GM21526 (cell line): ENCODE measurements at regions not wholly inside any gene's neighbourhood (a gene's known extent, or its start where the extent isn't known, plus 50 kb on each side); places are given as distances from the start of the nearest gene placed in this dataset.
"Not testable (repeated sequence)": the region's sequence is repeated elsewhere in the genome, so short reads cannot be mapped to it uniquely, and the experiment has no call there.

Experiments used
- ATAC-seq: cut with Tn5 transposase; IDR thresholded peaks from one replicate; pipeline ENCODE4 v1.9.1; 2021; ENCODE audit warnings: moderate library complexity; ENCODE audit not compliant: unreplicated experiment, low FRiP score

DNA sequence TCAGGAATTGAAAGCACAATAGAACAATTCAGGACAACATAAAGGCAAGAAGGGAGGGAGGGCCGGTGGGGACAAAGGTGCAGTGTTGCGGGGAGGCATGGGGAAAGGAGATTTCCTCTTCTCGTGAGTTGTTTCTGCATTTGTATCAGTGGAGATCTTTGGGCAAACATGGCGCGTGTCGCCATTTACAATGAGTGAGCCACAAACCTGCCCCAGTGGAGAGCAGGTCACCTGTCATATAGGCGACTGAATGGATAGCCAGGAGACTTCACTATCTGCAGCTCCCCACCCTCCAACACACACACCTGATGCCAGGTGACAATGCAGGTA is 87.7 kb upstream of the SLC45A1 start:
- no peak for ATAC-seq

DNA sequence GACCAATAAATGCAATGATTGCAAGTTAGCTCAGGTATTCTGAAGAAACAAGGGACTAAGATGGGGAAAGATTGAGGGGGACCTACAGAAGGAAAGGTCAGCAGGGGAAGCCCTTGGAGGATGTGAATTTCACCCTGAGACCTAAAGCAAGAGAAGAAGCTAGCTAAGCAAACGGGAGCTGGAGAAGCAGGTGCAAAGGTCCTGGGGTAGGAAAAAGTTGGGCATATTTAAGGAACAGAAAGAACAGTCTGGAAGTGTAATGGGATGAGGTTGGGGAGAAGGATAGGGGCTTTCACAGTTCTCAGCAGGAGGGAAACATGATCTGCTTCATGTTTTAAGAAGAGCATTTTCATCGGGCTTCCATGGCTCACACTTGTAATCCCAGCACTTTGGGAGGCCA is 89.7 kb upstream of the SLC45A1 start:
- no peak for ATAC-seq

- ATAC-seq, result not testable (repeated sequence)
These were observed 90.2 kb upstream of the SLC45A1 start for GRCh38 chr1:8227674-8228073.

GRCh38 chr1:8226747-8227146 is 91.2 kb upstream of the SLC45A1 start:
- ATAC-seq, result no peak

DNA sequence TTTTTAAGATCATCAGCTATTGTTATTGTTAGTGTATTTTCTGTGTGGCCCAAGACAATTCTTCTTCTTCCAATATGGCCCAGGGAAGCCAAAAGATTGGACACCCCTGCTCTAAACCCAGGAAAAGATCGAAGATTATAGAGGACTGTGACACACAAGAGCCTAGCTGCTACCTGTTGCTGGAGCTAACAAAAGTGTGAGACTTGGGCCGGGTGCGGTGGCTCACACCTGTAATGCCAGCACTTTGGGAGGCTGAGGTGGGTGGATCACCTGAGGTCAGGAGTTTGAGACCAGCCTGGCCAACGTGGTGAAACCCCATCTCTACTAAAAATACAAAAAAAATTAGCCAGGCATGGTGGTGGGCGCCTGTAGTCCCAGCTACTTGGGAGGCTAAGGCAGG is 91.9 kb upstream of the SLC45A1 start:
- ATAC-seq, result not testable (repeated sequence)

DNA sequence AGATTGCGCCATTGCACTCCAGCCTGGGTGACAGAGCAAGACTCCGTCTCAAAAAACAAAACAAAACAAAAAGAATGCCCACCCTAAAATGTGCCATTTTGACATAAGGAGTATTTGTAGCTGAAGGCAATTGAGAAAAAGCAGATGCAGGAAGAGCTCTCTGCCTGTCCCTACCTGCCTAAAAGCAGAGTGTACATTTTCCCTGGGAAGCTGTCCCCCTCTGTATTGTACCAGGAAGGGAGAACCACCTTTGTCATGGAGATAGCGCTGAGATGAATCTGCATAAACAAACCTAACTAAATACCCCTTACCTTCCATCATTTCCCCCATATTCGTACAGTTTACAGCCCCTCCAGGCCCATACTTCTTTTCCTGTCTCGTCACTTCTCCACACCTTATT is 94.4 kb upstream of the SLC45A1 start:
- ATAC-seq, result no peak

DNA sequence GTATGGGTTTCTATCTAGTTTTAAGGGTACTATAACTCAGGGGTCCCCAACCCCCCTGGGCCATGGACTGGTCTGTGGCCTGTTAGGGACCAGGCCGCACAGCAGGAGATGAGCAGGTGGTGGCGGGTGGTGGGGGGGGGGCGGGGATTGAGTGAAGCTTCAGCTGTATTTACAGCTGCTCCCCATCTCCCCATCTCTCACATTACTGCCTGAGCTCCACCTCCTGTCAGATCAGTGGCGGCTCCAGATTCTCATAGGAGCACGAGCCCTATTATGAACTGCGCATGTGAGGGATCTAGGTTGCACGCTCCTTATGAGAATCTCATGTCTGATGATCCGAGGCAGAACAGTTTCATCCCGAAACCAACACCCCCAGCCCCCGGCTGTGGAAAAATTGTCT is 95.1 kb upstream of the SLC45A1 start:
- ATAC-seq, result no peak

DNA sequence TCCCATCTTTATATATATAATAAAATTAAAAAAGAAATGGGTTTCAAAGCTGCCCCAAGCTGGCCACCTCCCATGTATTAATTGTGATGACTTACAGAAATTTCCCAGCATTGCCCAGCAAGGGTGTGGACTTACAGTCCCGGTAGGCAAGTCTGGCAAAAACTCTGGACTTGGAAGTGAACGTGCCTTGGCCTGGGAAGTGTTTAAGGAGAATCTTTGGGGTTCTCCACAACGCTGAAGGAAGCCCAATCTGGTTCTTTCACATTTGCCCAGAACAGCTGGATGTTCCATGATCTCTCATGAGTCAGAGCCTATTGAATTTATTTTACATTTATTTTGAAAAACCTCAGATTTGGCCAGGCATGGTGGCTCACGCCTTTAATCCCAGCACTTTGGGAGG is 98.4 kb upstream of the SLC45A1 start:
- no peak for ATAC-seq

DNA sequence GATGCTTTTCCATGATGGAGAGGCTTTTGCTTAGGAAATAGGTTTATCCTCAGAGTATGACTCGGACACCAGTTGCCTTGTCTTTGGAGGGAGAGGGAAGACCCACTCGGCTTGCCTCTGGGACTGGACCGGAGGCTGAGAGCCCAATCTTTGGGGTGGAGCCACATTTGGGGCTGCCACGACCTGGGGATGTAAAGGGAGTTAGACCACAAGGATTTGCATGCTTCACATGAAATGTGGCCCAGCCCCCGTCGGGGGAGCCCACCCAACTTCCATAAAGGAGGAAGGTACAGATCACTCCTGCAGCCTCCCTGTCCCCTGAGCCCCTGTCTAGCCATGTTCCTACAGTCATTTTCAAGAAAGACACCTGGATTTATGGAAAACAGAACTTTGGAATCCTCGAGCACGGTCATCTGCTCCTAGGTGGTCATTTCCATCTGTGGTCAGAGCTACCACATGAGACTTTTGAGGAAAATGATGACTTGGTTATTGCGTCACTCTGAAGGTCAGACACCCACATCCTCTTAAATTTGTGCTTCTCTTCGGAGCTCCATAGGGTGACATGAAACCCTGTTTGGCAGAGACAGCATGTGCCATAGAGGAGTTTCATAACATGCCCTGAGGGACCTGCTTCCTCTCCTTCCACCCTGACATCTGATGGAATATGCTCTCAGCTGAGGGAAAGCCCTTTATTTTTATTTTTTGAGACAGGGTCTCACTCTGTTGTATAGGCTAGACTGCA is 99.4 kb upstream of the SLC45A1 start:
- no peak for ATAC-seq

DNA sequence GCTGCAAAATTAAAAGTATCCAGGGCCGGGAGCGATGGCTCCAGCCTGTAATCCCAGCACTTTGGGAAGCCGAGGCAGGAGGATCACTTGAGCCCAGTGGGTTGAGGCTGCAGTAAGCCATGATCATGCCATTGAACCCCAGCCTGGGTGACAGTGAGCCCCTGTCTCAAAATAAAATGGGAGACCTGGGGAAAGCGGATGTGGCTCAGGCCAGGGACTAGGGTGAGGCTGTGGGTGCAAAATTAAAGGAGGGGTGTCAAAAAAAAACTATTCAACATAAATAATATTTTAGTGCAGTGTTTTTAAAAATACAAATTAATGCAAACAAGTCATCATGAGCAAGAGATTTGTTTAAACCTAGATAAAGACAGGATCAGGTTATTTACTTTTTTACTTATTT is 100.1 kb upstream of the SLC45A1 start:
- ATAC-seq, result no peak

DNA sequence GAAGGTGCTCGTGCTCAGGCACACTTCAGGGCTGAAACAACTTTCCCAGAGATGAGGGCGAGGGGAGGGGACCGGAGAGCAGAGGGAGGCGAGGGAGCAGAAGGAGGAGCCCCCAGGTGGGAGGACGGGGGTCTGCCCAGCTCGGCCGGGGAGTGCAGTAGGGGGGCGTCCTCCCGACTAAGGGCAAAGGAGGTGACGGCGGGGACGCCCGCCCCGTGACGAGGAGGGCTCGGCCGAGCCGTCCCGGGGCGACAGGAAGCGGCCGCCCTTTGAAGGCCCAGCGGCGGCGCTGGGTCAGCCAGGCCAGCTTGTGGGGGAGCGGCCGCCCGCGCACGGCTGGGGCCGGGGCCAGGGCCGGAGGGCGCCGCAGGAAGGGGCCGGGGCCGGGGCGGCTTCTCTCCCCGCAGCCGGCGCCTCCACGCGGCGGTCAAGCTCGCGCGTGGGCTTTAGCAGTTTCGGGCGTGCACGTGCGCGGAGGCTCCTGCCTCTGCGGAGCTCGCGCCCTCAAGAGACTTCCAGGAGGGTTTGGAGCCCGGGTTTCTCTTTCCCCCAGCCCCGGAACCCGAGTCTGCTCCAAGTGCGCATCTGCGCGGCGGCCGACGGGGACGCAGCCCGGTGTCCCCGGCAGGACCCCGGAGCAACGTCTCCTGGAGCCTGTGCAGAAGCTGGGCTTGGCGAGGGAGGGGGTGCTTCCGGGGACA is 100.8 kb upstream of the SLC45A1 start:
- no peak for ATAC-seq

DNA sequence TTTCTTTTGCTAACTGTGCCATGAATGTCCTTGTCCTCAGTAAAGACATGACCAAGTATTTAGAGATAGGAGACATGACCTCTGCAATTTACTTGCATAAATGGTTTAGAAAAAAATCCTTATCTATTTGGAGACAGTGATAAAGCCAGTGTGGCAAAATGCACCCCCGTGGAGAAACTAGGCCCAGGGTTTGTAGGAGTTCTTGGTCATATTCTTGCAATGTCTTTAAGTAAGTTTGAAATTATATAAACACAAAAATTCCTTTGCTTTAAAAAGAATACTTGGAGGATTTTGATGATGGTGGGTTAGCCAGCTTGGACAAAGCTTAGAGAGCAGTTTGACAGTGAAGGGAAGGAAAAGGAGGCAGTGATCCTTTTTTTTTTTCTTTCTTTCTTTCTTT is 101.9 kb upstream of the SLC45A1 start:
- no peak for ATAC-seq

DNA sequence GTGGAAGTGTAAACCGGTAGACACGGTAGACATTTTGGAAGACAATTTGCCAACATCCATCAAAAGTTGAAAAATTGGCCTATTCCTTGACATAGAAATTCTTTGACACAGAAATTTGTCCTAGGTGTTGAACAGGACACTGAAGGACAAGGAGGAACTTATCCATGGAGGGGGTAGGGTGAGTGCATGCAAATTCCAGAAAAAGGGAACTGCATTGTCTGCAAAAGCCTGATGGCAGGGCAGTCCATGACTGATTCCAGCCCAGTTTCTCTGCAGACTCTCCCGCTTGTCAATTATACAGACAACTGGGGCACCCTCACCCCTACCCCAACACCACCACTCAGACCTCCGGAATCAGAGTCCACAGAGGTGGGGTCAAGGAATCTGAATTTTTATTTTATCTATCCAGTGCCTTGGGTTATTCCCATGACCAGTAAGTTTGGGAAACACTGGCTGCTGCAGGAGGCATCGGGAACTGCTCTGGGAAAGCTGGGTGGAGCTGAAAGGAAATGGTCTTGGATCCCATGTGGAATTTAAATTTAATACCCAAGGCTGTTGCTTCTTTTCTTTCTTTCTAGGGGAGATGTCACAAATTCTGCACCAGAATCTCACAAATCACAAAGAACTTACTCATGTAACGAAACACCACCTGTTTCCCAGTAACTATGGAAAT is 103.3 kb upstream of the SLC45A1 start:
- no peak for ATAC-seq

DNA sequence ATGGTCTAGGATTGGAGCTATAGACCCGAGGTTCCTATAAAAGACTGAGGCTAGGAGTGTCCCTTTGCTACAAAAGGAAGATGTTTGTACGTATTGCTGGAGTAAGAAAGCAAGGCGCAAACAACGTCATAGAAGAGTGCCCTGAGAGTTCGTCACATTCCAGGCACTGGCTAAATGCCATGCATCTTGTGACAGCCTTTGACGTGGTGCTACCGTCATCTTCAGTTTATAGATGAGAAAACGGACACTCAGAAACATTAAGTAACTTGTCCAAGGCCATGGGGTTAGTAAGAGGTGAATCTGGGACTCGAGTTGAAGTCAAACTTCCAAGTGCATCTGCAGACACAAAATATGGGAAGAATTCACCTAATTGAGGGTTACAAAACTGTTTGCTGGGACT is 104.2 kb upstream of the SLC45A1 start:
- ATAC-seq, result no peak

DNA sequence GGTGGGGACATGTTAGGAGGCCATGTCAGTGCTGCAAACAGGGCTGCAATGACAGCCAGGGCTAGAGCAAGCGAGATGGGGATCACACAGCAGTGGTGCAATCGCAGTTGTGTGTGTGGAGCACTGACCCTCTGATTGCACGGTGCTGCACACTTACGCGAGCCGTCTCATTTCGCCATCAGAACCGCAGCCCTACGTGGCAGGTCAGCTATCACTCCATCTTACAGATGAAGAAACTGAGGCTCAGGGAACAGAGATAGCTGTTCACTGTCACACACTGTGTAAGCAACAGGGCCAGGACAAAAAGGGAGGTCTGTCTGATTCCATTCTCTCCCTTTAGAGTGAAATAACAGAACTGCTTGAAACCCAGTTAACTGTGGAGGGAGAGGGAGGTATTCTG is 104.8 kb upstream of the SLC45A1 start:
- no peak for ATAC-seq

DNA sequence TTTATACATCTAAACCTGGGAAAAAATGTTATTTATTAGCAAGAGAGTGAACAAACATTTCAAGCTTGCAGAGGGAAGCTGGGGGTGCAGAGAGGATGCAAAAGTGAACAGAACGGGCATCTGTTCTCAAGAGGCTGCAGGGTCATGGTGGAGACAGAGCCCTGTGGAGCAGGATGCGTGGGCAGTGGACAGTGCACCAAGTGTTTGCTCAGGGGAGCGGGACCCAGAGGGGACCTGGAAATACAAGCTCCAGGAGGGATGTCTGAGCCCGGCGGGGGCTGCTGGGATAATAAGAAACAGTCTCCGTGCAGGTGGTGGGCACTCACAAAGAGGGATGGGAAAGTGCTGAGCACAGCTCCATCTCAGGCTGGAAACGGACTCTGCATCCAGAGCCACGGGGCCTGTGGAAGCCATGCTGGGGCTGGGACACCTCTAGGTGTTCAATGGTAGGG is 105.3 kb upstream of the SLC45A1 start:
- ATAC-seq, result no peak

GRCh38 chr1:8211883-8212579 is 105.9 kb upstream of the SLC45A1 start:
- ATAC-seq, result no peak

GRCh38 chr1:8211251-8211882 is 106.5 kb upstream of the SLC45A1 start:
- ATAC-seq, result no peak

GRCh38 chr1:8207202-8207601 is 110.7 kb upstream of the SLC45A1 start:
- ATAC-seq, result no peak

DNA sequence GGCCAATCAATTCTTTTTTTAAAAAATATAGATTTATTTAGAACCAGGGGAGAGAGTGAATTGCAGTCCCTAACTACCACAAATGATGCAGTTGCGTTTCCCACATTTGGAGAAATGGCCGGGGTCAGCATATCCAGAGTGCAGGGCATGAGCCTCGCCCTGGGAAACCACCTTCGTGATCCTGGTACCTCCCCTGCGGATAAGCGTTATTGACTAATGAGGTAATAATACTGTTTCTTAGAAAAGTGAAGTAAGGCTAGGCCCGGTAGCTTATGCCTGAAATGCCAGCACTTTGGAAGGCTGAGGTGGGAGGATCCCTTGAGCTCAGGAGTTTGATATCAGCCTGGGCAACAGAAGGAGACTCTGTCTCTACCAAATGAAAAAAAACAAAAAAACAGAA is 111.5 kb upstream of the SLC45A1 start:
- ATAC-seq, result no peak

GRCh38 chr1:8205771-8206170 is 112.1 kb upstream of the SLC45A1 start:
- ATAC-seq, result no peak
